ENCODE measurements at regions not wholly inside any gene's neighbourhood (a gene's known extent, or its start where the extent isn't known, plus 50 kb on each side); places are given as distances from the start of the nearest gene placed in this dataset.

- TF ChIP-seq POLR2AphosphoS5 (IDR thresholded peaks at IDR 0.05): no peak
- TF ChIP-seq EP300 (IDR thresholded peaks at IDR 0.05): no peak
- TF ChIP-seq, protein P1, sequence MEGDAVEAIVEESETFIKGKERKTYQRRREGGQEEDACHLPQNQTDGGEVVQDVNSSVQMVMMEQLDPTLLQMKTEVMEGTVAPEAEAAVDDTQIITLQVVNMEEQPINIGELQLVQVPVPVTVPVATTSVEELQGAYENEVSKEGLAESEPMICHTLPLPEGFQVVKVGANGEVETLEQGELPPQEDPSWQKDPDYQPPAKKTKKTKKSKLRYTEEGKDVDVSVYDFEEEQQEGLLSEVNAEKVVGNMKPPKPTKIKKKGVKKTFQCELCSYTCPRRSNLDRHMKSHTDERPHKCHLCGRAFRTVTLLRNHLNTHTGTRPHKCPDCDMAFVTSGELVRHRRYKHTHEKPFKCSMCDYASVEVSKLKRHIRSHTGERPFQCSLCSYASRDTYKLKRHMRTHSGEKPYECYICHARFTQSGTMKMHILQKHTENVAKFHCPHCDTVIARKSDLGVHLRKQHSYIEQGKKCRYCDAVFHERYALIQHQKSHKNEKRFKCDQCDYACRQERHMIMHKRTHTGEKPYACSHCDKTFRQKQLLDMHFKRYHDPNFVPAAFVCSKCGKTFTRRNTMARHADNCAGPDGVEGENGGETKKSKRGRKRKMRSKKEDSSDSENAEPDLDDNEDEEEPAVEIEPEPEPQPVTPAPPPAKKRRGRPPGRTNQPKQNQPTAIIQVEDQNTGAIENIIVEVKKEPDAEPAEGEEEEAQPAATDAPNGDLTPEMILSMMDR (IDR thresholded peaks at IDR 0.05): no peak
- no peak for TF ChIP-seq POLR2A (IDR thresholded peaks at IDR 0.05; ENCODE audit: low read depth)
- Histone ChIP-seq H3K9me3 (no peaks in the 10 kb centered on the region), H3K27me3 (no peaks in the 10 kb centered on the region), H3K36me3 (no peaks in the 10 kb centered on the region), H3K27ac (replicated peaks in 1 of 4) (no peak overlapping the region), H3K4me3 (no peak overlapping the region), H3K4me1 (no peaks in the 10 kb centered on the region)
- no peak for DNase-seq (ENCODE audit: extremely low spot score)
- intact Hi-C loops (cut with DNase I): no loop called here
- WGBS: 84% methylated on average over 1 of the region's 1 CpG
These were observed 311.7 kb downstream of the WDR72 start for GRCh38 chr15:53447742-53448141.

- intact Hi-C loops (cut with DNase I): no loop called here
- Histone ChIP-seq H3K9me3 (no peaks in the 10 kb centered on the region), H3K4me1 (no peaks in the 10 kb centered on the region), H3K36me3 (no peaks in the 10 kb centered on the region), H3K27me3 (no peaks in the 10 kb centered on the region), H3K27ac (replicated peaks in 1 of 4) (no peak overlapping the region), H3K4me3 (no peak overlapping the region)
- DNase-seq (ENCODE audit: extremely low spot score): no peak
- WGBS: 55% methylated on average over 2 of the region's 2 CpGs
- TF ChIP-seq POLR2A (IDR thresholded peaks at IDR 0.05; ENCODE audit: low read depth) (no peak), POLR2AphosphoS5 (IDR thresholded peaks at IDR 0.05) (no peak), EP300 (IDR thresholded peaks at IDR 0.05) (no peak)
- TF ChIP-seq, protein P1 (IDR thresholded peaks at IDR 0.05): no peak
These were observed 312.3 kb downstream of the WDR72 start for GRCh38 chr15:53447053-53447574.

GRCh38 chr15:53446376-53446775 lies 313.1 kb downstream of the WDR72 start:
- no peak for TF ChIP-seq POLR2A (IDR thresholded peaks at IDR 0.05; ENCODE audit: low read depth)
- no peak for TF ChIP-seq POLR2AphosphoS5 (IDR thresholded peaks at IDR 0.05)
- TF ChIP-seq, protein P1 (IDR thresholded peaks at IDR 0.05): no peak
- no peak for TF ChIP-seq EP300 (IDR thresholded peaks at IDR 0.05)
- WGBS: 41% methylated on average over 1 of the region's 1 CpG
- Histone ChIP-seq H3K9me3 (no peaks in the 10 kb centered on the region), H3K4me1 (no peaks in the 10 kb centered on the region), H3K36me3 (no peaks in the 10 kb centered on the region), H3K4me3 (no peak overlapping the region), H3K27me3 (no peaks in the 10 kb centered on the region), H3K27ac (replicated peaks in 1 of 4) (no peak overlapping the region)
- DNase-seq (ENCODE audit: extremely low spot score): no peak
- intact Hi-C loops (cut with DNase I): no loop called here

- intact Hi-C loops (cut with DNase I): no loop called here
- Histone ChIP-seq H3K36me3 (no peaks in the 10 kb centered on the region), H3K9me3 (no peaks in the 10 kb centered on the region), H3K27me3 (no peaks in the 10 kb centered on the region), H3K27ac (replicated peaks in 1 of 4) (no peak overlapping the region), H3K4me3 (no peak overlapping the region), H3K4me1 (no peaks in the 10 kb centered on the region)
- TF ChIP-seq POLR2AphosphoS5 (IDR thresholded peaks at IDR 0.05): no peak
- TF ChIP-seq, protein P1 (IDR thresholded peaks at IDR 0.05): no peak
- TF ChIP-seq POLR2A (IDR thresholded peaks at IDR 0.05; ENCODE audit: low read depth): no peak
- TF ChIP-seq EP300 (IDR thresholded peaks at IDR 0.05): no peak
- 89% methylated on average over 7 of the region's 7 CpGs for WGBS
- DNase-seq (ENCODE audit: extremely low spot score): no peak
These were observed 313.9 kb downstream of the WDR72 start for GRCh38 chr15:53445531-53445930.

Data from esophagus muscularis mucosa (tissue), 4 donors.